ENCODE measurements at regions not wholly inside any gene's neighbourhood (a gene's known extent, or its start where the extent isn't known, plus 50 kb on each side); places are given as distances from the start of the nearest gene placed in this dataset.
A peak's percentile ranks its signal among the peaks of the same experiment; 100 is the strongest.

GRCh38 chr21:32916522-32917099 lies 109.1 kb upstream of the OLIG2 start:
- H3K27ac ChIP-seq (ENCODE audit: low read depth, low read length): no peak overlapping the region

GRCh38 chr21:32917362-32918135 lies 108.2 kb upstream of the OLIG2 start:
- Histone ChIP-seq H4K20me1 (ENCODE audit: control insufficient read depth, insufficient read depth, low read depth, low read length) (no peaks in the 10 kb centered on the region), H3K79me2 (ENCODE audit: control insufficient read depth, low read length) (no peaks in the 10 kb centered on the region), H3K4me2 (ENCODE audit: low read length) (no peak overlapping the region), H3K36me3 (ENCODE audit: control insufficient read depth, low read length) (no peaks in the 10 kb centered on the region), H3F3A (ENCODE audit: control insufficient read depth, insufficient read depth) (no peaks in the 10 kb centered on the region), H3K9me3 (ENCODE audit: control insufficient read depth, insufficient read depth, low read length) (no peaks in the 10 kb centered on the region), H3K4me1 (ENCODE audit: control insufficient read depth, low read length) (no peaks in the 10 kb centered on the region), H3K9me2 (replicated peaks; ENCODE audit: control insufficient read depth, low read length) (no peaks in the 10 kb centered on the region), H3K4me3 (ENCODE audit: low read length) (no peak overlapping the region), H3K27me3 (ENCODE audit: control insufficient read depth, low read length) (peaks cover 19% of the 10 kb centered on the region), H3K27ac (ENCODE audit: low read depth, low read length) (no peak overlapping the region)
- TF ChIP-seq CTCF (IDR thresholded peaks at IDR 0.05; ENCODE audit: low read depth, low read length, poor library complexity, severe bottlenecking) (no peak), EZH2phosphoT487 (IDR thresholded peaks at IDR 0.05; ENCODE audit: borderline replicate concordance, low read length) (no peak)

More at GRCh38 chr21:32916522-32917099, 109.1 kb upstream of the OLIG2 start:
- no peak overlapping the region for H3K4me2 ChIP-seq (ENCODE audit: low read length)
- no peaks in the 10 kb centered on the region for H3K4me1 ChIP-seq (ENCODE audit: control insufficient read depth, low read length)
- no peaks in the 10 kb centered on the region for H3K9me3 ChIP-seq (ENCODE audit: control insufficient read depth, insufficient read depth, low read length)
- no peaks in the 10 kb centered on the region for H3F3A ChIP-seq (ENCODE audit: control insufficient read depth, insufficient read depth)
- H3K36me3 ChIP-seq (ENCODE audit: control insufficient read depth, low read length): no peaks in the 10 kb centered on the region
- peaks cover 20% of the 10 kb centered on the region for H3K27me3 ChIP-seq (ENCODE audit: control insufficient read depth, low read length)
- H3K79me2 ChIP-seq (ENCODE audit: control insufficient read depth, low read length): no peaks in the 10 kb centered on the region
- H3K4me3 ChIP-seq (ENCODE audit: low read length): no peak overlapping the region
- H4K20me1 ChIP-seq (ENCODE audit: control insufficient read depth, insufficient read depth, low read depth, low read length): no peaks in the 10 kb centered on the region
- TF ChIP-seq CTCF (IDR thresholded peaks at IDR 0.05; ENCODE audit: low read depth, low read length, poor library complexity, severe bottlenecking) (peak; percentile 57), EZH2phosphoT487 (IDR thresholded peaks at IDR 0.05; ENCODE audit: borderline replicate concordance, low read length) (no peak)
- no peaks in the 10 kb centered on the region for H3K9me2 ChIP-seq (replicated peaks; ENCODE audit: control insufficient read depth, low read length)

GRCh38 chr21:32918478-32919120 lies 107.1 kb upstream of the OLIG2 start:
- no peaks in the 10 kb centered on the region for H3K79me2 ChIP-seq (ENCODE audit: control insufficient read depth, low read length)
- peaks cover 17% of the 10 kb centered on the region for H3K27me3 ChIP-seq (ENCODE audit: control insufficient read depth, low read length)
- H3K9me2 ChIP-seq (replicated peaks; ENCODE audit: control insufficient read depth, low read length): no peaks in the 10 kb centered on the region
- no peaks in the 10 kb centered on the region for H3K9me3 ChIP-seq (ENCODE audit: control insufficient read depth, insufficient read depth, low read length)
- TF ChIP-seq CTCF (IDR thresholded peaks at IDR 0.05; ENCODE audit: low read depth, low read length, poor library complexity, severe bottlenecking) (no peak), EZH2phosphoT487 (IDR thresholded peaks at IDR 0.05; ENCODE audit: borderline replicate concordance, low read length) (no peak)
- H3F3A ChIP-seq (ENCODE audit: control insufficient read depth, insufficient read depth): no peaks in the 10 kb centered on the region
- no peak overlapping the region for H3K27ac ChIP-seq (ENCODE audit: low read depth, low read length)
- no peaks in the 10 kb centered on the region for H3K4me1 ChIP-seq (ENCODE audit: control insufficient read depth, low read length)
- no peak overlapping the region for H3K4me2 ChIP-seq (ENCODE audit: low read length)
- no peaks in the 10 kb centered on the region for H4K20me1 ChIP-seq (ENCODE audit: control insufficient read depth, insufficient read depth, low read depth, low read length)
- H3K4me3 ChIP-seq (ENCODE audit: low read length): no peak overlapping the region
- H3K36me3 ChIP-seq (ENCODE audit: control insufficient read depth, low read length): no peaks in the 10 kb centered on the region

Data from DOHH2 (cell line).